Neural progenitor cell (in vitro differentiated cells): ENCODE measurements at regions not wholly inside any gene's neighbourhood (a gene's known extent, or its start where the extent isn't known, plus 50 kb on each side); places are given as distances from the start of the nearest gene placed in this dataset.

Source experiments
- DNase-seq: peaks from one replicate; pipeline ENCODE4 v3.0.0-alpha.2; 2016; ENCODE audit warnings: low spot score
- H2AFZ ChIP-seq: fragments of 200-600 bp; sonication (generic); replicated peaks from 2 replicates; pipeline ENCODE4 v1.6.1; 2016; ENCODE audit warnings: antibody characterized with exemption
- H3F3A ChIP-seq: fragments of 200-600 bp; sonication (generic); 2 replicates; pipeline ENCODE4 v1.6.1; 2016; ENCODE audit warnings: antibody characterized with exemption, low read depth
- H3K27ac ChIP-seq: fragments of 200-600 bp; sonication (generic); 2 replicates; pipeline ENCODE4 v1.5.1; 2016; ENCODE audit warnings: mild to moderate bottlenecking
- H3K27me3 ChIP-seq: fragments of 200-600 bp; sonication (generic); 2 replicates; pipeline ENCODE4 v1.6.1; 2016; ENCODE audit warnings: mild to moderate bottlenecking, moderate library complexity
- H3K36me3 ChIP-seq: fragments of 200-600 bp; sonication (generic); 2 replicates; pipeline ENCODE4 v1.5.1; 2016
- H3K4me1 ChIP-seq: fragments of 200-600 bp; sonication (generic); 2 replicates; pipeline ENCODE4 v1.6.1; 2016; ENCODE audit warnings: mixed run types
- H3K4me2 ChIP-seq: fragments of 200-600 bp; sonication (generic); 2 replicates; pipeline ENCODE4 v1.6.1; 2016
- H3K4me3 ChIP-seq: fragments of 200-600 bp; sonication (generic); 2 replicates; pipeline ENCODE4 v1.5.1; 2016
- H3K79me2 ChIP-seq: fragments of 200-600 bp; sonication (generic); 2 replicates; pipeline ENCODE4 v1.6.1; 2016; ENCODE audit warnings: low read depth
- H3K9ac ChIP-seq: fragments of 200-600 bp; sonication (generic); 2 replicates; pipeline ENCODE4 v1.6.1; 2016
- H3K9me3 ChIP-seq: fragments of 200-600 bp; sonication (generic); 2 replicates; pipeline ENCODE4 v1.5.1; 2016; ENCODE audit warnings: low read depth
- H4K20me1 ChIP-seq: fragments of 200-600 bp; sonication (generic); 2 replicates; pipeline ENCODE4 v1.6.1; 2016; ENCODE audit warnings: low read depth
- H3K27ac Mint-ChIP-seq: 3 replicates; pipeline ENCODE4 v1.8.0; 2021; ENCODE audit warnings: mixed read lengths
- H3K27me3 Mint-ChIP-seq: 2 replicates; pipeline ENCODE4 v1.8.0; 2022; ENCODE audit warnings: low read depth, mild to moderate bottlenecking, inconsistent platforms, moderate library complexity, mixed read lengths; ENCODE audit not compliant: insufficient read depth
- H3K36me3 Mint-ChIP-seq: 3 replicates; pipeline ENCODE4 v1.8.0; 2021; ENCODE audit warnings: mixed read lengths
- H3K4me1 Mint-ChIP-seq: 3 replicates; pipeline ENCODE4 v1.8.0; 2021; ENCODE audit warnings: mixed read lengths
- H3K4me3 Mint-ChIP-seq: 3 replicates; pipeline ENCODE4 v1.8.0; 2021; ENCODE audit warnings: mild to moderate bottlenecking, moderate library complexity, mixed read lengths
- H3K9me3 Mint-ChIP-seq: 3 replicates; pipeline ENCODE4 v1.8.0; 2020; ENCODE audit warnings: mixed read lengths
- CTCF ChIP-seq: fragments of 200-600 bp; sonication (generic); IDR thresholded peaks from 2 replicates; pipeline ENCODE4 v1.5.1; 2017; ENCODE audit warnings: antibody characterized with exemption, mild to moderate bottlenecking
- EZH2 ChIP-seq: fragments of 200-600 bp; sonication (generic); IDR thresholded peaks from 2 replicates; pipeline ENCODE4 v1.6.1; 2017; ENCODE audit warnings: antibody characterized with exemption, mild to moderate bottlenecking, moderate library complexity
- EZH2phosphoT487 ChIP-seq: fragments of 200-600 bp; sonication (generic); IDR thresholded peaks from 2 replicates; pipeline ENCODE4 v1.6.1; 2017; ENCODE audit warnings: antibody characterized with exemption

GRCh38 chr11:8333811-8334401 lies 70.2 kb upstream of the LMO1 start:
- H3K27ac ChIP-seq = peak overlapping the region; percentile 21
- H4K20me1 ChIP-seq = peaks cover 14% of the 10 kb centered on the region
- H3K4me1 ChIP-seq = peaks cover 61% of the 10 kb centered on the region
- H3F3A ChIP-seq = peaks cover 37% of the 10 kb centered on the region
- peak overlapping the region; percentile 50 for H3K4me2 ChIP-seq
- Mint-ChIP-seq H3K27ac (peak overlapping the region; percentile 46), H3K9me3 (no peaks in the 10 kb centered on the region), H3K4me1 (peaks cover 87% of the 10 kb centered on the region), H3K27me3 (peaks cover 21% of the 10 kb centered on the region), H3K36me3 (no peaks in the 10 kb centered on the region), H3K4me3 (peak overlapping the region; percentile 60)
- H3K4me3 ChIP-seq = no peak overlapping the region
- TF ChIP-seq CTCF (no peak), EZH2 (no peak), EZH2phosphoT487 (no peak)
- H3K36me3 ChIP-seq = no peaks in the 10 kb centered on the region
- DNase-seq = peak; percentile 81
- H3K9me3 ChIP-seq = no peaks in the 10 kb centered on the region
- no peak overlapping the region for H2AFZ ChIP-seq
- no peaks in the 10 kb centered on the region for H3K27me3 ChIP-seq
- no peak overlapping the region for H3K9ac ChIP-seq
- H3K79me2 ChIP-seq = no peaks in the 10 kb centered on the region

GRCh38 chr11:8333376-8333775 lies 69.7 kb upstream of the LMO1 start:
- no peaks in the 10 kb centered on the region for H3K9me3 ChIP-seq
- peaks cover 11% of the 10 kb centered on the region for H4K20me1 ChIP-seq
- peak overlapping the region; percentile 21 for H3K27ac ChIP-seq
- DNase-seq = peak; percentile 83
- no peaks in the 10 kb centered on the region for H3K27me3 ChIP-seq
- H3F3A ChIP-seq = peaks cover 38% of the 10 kb centered on the region
- H3K4me1 Mint-ChIP-seq = peaks cover 86% of the 10 kb centered on the region
- H3K4me3 ChIP-seq = no peak overlapping the region
- H3K4me2 ChIP-seq = peak overlapping the region; percentile 50
- no peaks in the 10 kb centered on the region for H3K79me2 ChIP-seq
- peaks cover 62% of the 10 kb centered on the region for H3K4me1 ChIP-seq
- peak overlapping the region; percentile 46 for H3K27ac Mint-ChIP-seq
- peak overlapping the region; percentile 60 for H3K4me3 Mint-ChIP-seq
- TF ChIP-seq EZH2phosphoT487 (peak; percentile 42), CTCF (no peak), EZH2 (no peak)
- peaks cover 23% of the 10 kb centered on the region for H3K27me3 Mint-ChIP-seq
- H2AFZ ChIP-seq = no peak overlapping the region
- no peak overlapping the region for H3K9ac ChIP-seq
- no peaks in the 10 kb centered on the region for H3K9me3 Mint-ChIP-seq
- no peaks in the 10 kb centered on the region for H3K36me3 ChIP-seq
- H3K36me3 Mint-ChIP-seq = no peaks in the 10 kb centered on the region

- peak; percentile 56 for DNase-seq
- Histone ChIP-seq H3K36me3 (no peaks in the 10 kb centered on the region), H3F3A (peaks cover 38% of the 10 kb centered on the region), H2AFZ (no peak overlapping the region), H3K27me3 (no peaks in the 10 kb centered on the region), H3K9me3 (no peaks in the 10 kb centered on the region), H4K20me1 (peaks cover 10% of the 10 kb centered on the region), H3K4me3 (no peak overlapping the region), H3K4me1 (peaks cover 67% of the 10 kb centered on the region), H3K79me2 (no peaks in the 10 kb centered on the region), H3K9ac (no peak overlapping the region), H3K4me2 (peak overlapping the region; percentile 50), H3K27ac (no peak overlapping the region)
- Mint-ChIP-seq H3K4me3 (peak overlapping the region; percentile 60), H3K36me3 (no peaks in the 10 kb centered on the region), H3K27me3 (peaks cover 23% of the 10 kb centered on the region), H3K9me3 (no peaks in the 10 kb centered on the region), H3K4me1 (peaks cover 84% of the 10 kb centered on the region), H3K27ac (peak overlapping the region; percentile 78)
- TF ChIP-seq EZH2phosphoT487 (no peak), EZH2 (no peak), CTCF (no peak)
Observed at GRCh38 chr11:8332891-8333290, 69.2 kb upstream of the LMO1 start.
